ENCODE measurements at regions not wholly inside any gene's neighbourhood (a gene's known extent, or its start where the extent isn't known, plus 50 kb on each side); places are given as distances from the start of the nearest gene placed in this dataset.

- DNase-seq (ENCODE audit: low spot score) = no peak
These were observed 332.6 kb downstream of the SLC16A7 start for GRCh38 chr12:59928416-59928815.

- DNase-seq (ENCODE audit: low spot score) = no peak
These were observed 333.3 kb downstream of the SLC16A7 start for GRCh38 chr12:59929110-59929509.

GRCh38 chr12:59934486-59934885 is 338.7 kb downstream of the SLC16A7 start:
- DNase-seq (ENCODE audit: low spot score) = no peak

GRCh38 chr12:59936534-59936933 is 340.7 kb downstream of the SLC16A7 start:
- no peak for DNase-seq (ENCODE audit: low spot score)

GRCh38 chr12:59937148-59937547 is 341.3 kb downstream of the SLC16A7 start:
- DNase-seq (ENCODE audit: low spot score) = no peak

GRCh38 chr12:59938190-59938962 is 342.5 kb downstream of the SLC16A7 start:
- DNase-seq (ENCODE audit: low spot score) = no peak

- no peak for DNase-seq (ENCODE audit: low spot score)
These were observed 345.0 kb downstream of the SLC16A7 start for GRCh38 chr12:59940631-59941342.

GRCh38 chr12:59941461-59941860 is 345.6 kb downstream of the SLC16A7 start:
- DNase-seq (ENCODE audit: low spot score) = no peak

- no peak for DNase-seq (ENCODE audit: low spot score)
These were observed 348.3 kb downstream of the SLC16A7 start for GRCh38 chr12:59944177-59944576.

GRCh38 chr12:59946635-59947034 is 350.8 kb downstream of the SLC16A7 start:
- DNase-seq (ENCODE audit: low spot score) = no peak

GRCh38 chr12:59963546-59963945 is 367.7 kb downstream of the SLC16A7 start:
- DNase-seq (ENCODE audit: low spot score) = no peak

GRCh38 chr12:59972905-59973304 is 377.1 kb downstream of the SLC16A7 start:
- DNase-seq (ENCODE audit: low spot score) = no peak

GRCh38 chr12:59973515-59973914 is 377.7 kb downstream of the SLC16A7 start:
- DNase-seq (ENCODE audit: low spot score) = no peak

- DNase-seq (ENCODE audit: low spot score) = no peak
These were observed 381.9 kb downstream of the SLC16A7 start for GRCh38 chr12:59977779-59978178.

- DNase-seq (ENCODE audit: low spot score) = no peak
These were observed 384.6 kb downstream of the SLC16A7 start for GRCh38 chr12:59980476-59980875.

GRCh38 chr12:59999291-59999690 is 403.5 kb downstream of the SLC16A7 start:
- DNase-seq (ENCODE audit: low spot score) = no peak

GRCh38 chr12:60010486-60010885 is 414.7 kb downstream of the SLC16A7 start:
- DNase-seq (ENCODE audit: low spot score) = no peak

GRCh38 chr12:60012659-60013058 is 416.8 kb downstream of the SLC16A7 start:
- no peak for DNase-seq (ENCODE audit: low spot score)

- no peak for DNase-seq (ENCODE audit: low spot score)
These were observed 418.6 kb downstream of the SLC16A7 start for GRCh38 chr12:60014436-60014835.

- no peak for DNase-seq (ENCODE audit: low spot score)
These were observed 424.2 kb downstream of the SLC16A7 start for GRCh38 chr12:60020068-60020467.

- DNase-seq (ENCODE audit: low spot score) = no peak
These were observed 425.4 kb downstream of the SLC16A7 start for GRCh38 chr12:60021235-60021634.

- no peak for DNase-seq (ENCODE audit: low spot score)
These were observed 431.4 kb downstream of the SLC16A7 start for GRCh38 chr12:60027266-60027665.

- no peak for DNase-seq (ENCODE audit: low spot score)
These were observed 438.3 kb downstream of the SLC16A7 start for GRCh38 chr12:60034147-60034546.

- no peak for DNase-seq (ENCODE audit: low spot score)
These were observed 440.0 kb downstream of the SLC16A7 start for GRCh38 chr12:60035835-60036234.

Measured in globus pallidus (tissue), 1 donor.